MM.1S (cell line): ENCODE measurements at regions not wholly inside any gene's neighbourhood (a gene's known extent, or its start where the extent isn't known, plus 50 kb on each side); places are given as distances from the start of the nearest gene placed in this dataset.

Experiments used
- EZH2 ChIP-seq: fragments of 300-600 bp; sonication (generic); optimal IDR thresholded peaks from 2 replicates; pipeline ENCODE3; 2017; ENCODE audit warnings: low read depth, mild to moderate bottlenecking, antibody characterized with exemption, low read length, mixed read lengths
- TF ChIP-seq, protein P1 (sequence below): fragments of 300-600 bp; sonication (generic); IDR thresholded peaks from 2 replicates; pipeline ENCODE4 v1.5.1; 2016; ENCODE audit warnings: antibody characterized with exemption, low read length, mixed read lengths

- no peak for TF ChIP-seq EZH2
- TF ChIP-seq, protein P1, sequence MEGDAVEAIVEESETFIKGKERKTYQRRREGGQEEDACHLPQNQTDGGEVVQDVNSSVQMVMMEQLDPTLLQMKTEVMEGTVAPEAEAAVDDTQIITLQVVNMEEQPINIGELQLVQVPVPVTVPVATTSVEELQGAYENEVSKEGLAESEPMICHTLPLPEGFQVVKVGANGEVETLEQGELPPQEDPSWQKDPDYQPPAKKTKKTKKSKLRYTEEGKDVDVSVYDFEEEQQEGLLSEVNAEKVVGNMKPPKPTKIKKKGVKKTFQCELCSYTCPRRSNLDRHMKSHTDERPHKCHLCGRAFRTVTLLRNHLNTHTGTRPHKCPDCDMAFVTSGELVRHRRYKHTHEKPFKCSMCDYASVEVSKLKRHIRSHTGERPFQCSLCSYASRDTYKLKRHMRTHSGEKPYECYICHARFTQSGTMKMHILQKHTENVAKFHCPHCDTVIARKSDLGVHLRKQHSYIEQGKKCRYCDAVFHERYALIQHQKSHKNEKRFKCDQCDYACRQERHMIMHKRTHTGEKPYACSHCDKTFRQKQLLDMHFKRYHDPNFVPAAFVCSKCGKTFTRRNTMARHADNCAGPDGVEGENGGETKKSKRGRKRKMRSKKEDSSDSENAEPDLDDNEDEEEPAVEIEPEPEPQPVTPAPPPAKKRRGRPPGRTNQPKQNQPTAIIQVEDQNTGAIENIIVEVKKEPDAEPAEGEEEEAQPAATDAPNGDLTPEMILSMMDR: peak; percentile 62
These were observed 269.0 kb upstream of the PABPC4L start for GRCh38 chr4:134470544-134470943.
